DMS53 treated with DMSO at 0.1 percent for 48 hours (cell line): ENCODE measurements at regions not wholly inside any gene's neighbourhood (a gene's known extent, or its start where the extent isn't known, plus 50 kb on each side); places are given as distances from the start of the nearest gene placed in this dataset.

Experiments used
- DNase-seq: peaks from one replicate; lab custom pipeline; 2025; ENCODE audit not compliant: unreplicated experiment; lab: John Stamatoyannopoulos, UW

DNA sequence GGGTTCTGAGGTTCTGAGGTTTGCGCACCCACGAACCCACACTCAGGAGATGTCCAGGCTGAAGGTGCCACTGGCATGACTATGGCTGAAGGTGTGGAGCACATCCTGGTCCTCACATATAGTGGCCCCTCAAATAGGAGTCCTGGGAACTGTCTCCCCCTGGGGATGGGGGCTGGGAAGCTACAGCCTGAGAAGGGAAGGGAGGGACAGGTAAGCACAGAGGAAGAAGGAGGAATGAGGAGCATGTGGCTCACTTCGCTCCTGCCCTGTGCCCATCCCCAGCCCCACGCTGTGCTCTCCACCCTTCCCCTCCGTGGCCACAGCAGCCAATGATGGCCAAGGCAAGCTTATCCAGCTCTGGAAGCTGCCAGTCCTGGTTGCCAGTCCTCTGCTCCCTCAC lies 123.9 kb upstream of the LHX1 start:
- DNase-seq = no peak

DNA sequence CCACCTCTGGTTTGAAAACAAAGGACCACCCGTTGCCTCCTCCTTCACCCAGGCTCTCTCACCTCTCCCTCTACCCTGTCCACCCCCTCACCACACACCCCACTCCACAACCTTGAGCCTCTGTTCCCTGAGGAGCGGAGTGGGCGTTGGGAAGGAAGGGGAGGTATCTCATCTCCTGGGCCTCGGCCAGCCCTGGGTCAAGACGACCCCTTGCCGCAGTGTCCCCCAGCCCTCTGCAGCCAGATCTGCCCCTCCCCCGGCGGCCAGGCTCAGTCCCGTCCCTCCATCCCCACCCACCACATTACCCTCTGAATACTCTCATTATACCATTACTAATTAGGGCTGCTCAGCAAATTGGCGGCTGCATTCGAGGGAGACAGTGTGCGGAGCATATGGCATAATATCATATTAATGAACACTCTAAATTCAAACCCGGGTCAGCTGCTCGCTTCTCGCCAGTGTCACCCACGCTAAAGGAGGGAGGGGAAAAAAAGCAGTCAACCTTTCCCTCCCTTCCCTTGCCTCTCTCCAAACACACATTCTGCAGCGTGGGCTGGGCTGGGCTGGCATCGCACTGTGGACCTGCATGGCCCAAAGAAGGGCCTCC lies 123.2 kb upstream of the LHX1 start:
- no peak for DNase-seq

DNA sequence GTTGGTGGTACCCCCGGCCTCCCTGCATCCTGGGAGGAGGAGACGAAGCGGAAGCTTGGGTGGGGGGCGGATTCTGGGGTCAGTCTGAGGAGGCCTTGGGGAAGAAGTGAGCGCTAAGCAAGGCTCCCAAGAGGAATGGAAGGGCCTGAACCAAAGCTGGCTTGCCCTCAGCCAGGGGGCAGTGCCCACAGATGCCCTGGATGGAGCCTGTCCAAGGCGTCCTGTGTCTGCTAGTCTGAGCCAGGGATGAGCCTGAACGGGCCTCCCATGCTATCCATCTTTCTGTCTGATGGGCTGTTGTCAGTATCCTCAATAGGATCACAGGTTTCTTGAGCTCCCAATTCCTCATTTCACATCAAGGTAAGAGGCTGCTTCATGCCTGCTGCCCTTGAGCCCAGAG lies 122.3 kb upstream of the LHX1 start:
- no peak for DNase-seq

DNA sequence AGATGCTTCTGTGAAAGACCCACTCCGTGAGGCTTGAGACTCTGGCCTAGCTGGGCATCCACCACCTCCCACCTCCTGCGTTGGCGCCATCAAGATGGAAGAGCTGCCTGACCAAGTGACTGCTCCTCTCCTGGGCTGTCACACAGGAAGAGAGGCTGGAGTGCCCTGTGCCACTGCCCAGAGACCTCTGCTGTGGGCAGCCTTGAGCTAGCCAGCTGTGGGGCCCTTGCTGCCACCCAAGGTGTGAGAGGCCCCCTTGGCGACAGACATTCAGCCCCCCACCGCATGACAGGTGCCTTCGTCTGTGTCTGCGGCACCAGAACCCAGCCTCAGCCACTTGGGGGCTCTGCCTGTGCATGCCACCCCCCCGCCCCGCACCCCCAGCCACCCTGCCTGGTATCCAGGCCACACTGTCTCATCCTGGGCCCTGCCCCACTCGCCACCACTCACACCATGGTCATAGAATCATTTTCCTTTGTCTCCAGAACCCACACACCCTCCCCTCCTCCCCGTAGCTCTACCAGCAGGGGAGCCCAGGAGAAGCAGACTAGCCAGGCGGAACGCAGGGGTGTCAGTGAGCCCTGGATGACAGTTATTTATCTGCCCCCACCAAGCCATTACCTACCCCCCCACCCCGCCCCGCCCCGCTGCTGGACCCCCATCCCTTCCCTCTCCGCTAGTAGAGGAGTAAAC lies 120.9 kb upstream of the LHX1 start:
- no peak for DNase-seq

DNA sequence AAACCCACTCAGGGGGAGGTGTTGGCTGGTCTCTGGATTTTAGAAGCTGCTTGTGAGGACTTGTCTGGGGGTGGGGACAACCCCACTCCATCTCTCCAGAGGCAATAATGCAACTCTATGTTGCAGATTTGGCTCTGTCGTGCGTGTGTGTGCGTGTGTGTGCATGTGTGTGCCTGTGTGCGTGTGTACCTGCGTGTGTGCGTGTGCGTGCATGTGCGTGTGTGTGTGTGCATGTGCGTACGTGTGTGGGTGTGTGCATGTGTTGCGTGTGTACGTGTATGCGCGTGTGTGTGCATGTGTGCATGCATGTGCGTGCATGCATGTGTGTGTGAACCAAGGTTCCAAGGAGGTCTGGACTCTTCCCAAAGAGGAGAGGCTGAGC lies 120.4 kb upstream of the LHX1 start:
- DNase-seq = no peak

DNA sequence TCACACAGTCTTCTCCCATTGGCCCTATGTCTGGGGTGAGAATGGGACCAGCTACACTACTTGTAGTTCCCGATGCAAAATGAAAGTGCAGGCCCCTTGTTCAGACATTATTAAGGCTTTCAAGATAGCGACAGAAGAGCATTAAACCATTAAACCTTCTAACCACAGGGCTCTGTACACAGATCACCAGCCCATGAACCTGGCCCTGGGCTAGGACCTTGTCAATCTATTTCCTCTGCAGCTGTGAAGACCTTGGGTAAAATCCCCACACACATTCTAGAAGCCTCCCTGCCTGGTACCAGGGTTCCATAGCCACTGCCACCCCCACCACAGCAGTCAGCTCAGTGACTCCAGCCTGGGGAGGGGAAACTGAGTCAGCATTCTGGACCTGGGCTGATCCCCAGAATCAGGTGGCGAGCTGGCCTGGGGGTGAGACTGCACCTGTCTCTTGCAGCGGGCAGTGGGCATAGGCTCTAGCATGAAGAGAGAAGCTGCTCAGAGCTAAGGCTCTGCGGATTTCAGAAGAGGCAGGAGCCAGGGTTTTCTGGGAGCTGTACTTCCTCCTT lies 119.7 kb upstream of the LHX1 start:
- DNase-seq = no peak

DNA sequence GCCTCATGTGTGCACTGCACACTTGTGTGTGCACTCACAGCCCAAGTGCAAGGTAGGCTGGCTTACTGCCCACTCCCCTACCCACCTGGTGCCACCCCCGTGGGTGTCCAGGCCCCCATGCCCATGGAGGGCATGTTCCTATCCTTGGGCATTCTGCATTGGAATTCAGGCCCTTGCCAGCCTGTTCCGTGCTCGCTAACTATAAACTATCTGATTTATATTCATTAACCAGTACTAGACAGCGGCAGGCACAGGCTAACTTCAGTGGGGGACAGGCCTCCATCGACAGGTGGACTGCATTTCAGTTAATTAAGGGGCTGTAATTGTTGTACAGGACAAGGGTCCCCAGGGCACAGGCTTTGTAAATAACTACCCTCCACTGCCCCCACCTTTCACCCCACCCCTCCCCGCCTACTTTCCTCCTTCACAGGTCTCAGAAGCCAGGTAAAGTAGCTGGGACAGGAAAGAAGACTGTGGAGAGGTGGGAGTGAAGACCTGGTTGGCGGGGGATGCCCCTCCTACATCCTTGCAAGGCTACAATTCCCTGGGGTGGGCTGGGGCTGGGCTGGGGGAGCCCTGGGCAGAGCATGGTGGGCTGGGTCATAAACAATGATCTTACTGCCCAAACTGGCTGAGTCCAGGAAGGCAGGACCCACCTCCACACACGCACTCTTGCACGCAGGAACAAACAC lies 119.0 kb upstream of the LHX1 start:
- DNase-seq = no peak

DNA sequence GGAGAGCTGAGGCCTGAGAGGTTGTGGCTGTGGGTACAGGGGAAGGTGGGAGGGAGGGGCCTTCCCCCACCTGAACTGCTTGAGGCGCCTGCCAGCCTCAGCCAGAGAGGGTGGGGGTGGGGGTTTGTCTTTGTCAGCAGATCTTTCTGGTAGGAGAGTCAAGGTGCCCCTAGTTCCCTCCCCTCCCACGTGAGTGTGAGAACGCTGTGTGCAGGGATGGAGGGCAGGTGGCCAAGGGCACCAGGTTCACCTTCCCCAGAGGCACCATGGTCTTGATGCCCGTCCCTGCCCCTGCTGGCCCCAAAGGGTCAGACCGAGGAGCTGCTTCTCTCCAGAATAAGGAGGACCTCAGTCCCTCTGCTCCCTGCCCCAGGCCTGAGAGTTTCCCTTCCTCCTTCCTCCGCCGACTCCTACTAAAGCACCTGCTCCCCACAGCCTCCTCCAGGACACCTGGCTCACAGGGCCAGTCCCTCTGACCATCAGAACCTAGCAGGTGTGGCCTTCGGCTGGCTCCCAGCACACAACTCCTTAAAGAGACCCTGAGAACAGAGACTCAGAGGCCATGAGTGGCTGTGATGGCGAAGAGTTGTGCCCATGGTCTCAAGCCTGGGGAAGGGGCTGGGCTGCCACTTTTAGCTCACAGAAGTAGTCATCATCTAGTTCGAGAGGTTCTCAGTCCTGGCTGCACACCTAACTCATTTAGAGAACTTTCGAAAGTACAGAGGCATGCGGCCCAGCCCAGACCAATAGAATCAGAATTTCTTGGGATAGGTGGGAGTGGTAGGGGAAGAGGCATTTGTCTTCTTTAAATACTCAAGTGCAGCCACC lies 113.2 kb upstream of the LHX1 start:
- no peak for DNase-seq

DNA sequence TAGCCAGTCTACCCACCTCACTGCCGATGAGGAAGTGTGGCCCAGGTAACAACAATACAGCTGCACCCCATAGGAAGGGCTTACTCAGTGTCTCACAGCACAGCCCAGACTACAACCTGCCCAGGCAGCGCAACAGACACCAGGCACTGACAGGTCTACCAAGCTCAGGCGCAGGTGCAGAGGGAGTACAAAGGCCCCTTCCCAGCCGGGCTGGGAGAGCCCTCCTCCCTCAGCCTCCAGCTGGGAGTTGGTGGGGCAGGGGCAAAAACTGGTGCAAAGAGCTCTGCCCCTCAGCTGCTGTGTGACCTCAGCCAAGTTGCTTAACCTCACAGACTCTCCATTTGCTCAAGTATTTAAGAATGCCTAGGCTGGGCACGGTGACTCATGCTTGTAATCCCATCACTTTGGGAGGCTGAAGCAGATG lies 112.6 kb upstream of the LHX1 start:
- no peak for DNase-seq

DNA sequence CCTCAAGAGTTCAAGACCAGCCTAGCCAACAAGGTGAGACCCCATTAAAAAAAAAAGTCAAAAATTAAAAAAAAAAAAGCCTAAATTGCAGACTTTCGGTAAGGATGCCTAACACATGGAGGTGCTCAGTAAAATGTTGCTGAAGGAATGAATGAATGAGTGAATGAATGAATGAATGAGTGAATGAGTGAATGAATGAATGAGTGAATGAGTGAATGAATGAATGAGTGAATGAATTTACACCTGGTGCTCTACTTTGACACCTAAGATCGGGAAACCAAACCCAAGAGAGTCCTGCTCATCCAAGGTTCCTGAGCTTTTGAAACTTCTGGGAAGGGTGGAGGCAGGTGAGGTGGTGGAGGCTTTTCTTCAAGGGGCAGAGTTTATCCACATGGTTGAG lies 112.2 kb upstream of the LHX1 start:
- no peak for DNase-seq

DNA sequence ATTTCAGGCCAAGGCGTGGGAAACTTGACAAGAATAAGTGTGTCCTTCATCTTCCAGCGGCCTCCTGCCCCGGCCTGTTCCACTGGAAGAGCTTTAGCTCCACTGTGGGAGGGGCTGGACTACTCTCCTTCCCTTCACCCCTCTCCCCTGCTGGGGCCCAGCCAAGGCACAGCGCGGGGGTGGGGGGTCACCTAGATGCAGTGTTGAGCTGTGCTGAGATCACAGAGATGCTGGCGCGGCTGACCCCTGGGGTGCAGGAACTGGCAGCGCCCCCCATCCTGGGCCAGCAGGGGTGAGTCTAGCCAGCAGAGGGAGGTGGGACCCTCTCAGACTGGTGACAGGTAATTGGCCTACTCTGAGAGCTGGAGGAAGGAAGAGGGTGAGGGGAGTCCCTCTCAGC lies 111.8 kb upstream of the LHX1 start:
- no peak for DNase-seq

DNA sequence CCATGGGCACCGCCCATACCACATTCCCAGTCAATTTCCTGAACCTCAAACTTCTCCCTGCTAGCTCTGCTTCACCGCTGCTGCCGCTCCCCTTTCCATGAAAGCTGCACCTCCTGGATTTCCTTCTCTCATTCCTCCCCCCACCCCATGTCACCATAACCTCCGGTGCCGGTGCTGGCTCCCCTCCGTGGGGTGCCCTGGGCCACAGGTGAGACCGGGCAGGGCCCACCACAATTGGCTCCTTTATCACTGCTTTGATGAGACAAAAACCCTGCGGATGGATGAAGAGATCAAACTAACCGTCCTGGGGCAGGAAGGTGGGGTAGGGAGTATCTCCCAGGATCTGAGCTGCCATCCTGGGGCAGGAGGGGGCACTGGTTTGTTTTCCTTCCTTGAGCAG lies 111.3 kb upstream of the LHX1 start:
- no peak for DNase-seq

DNA sequence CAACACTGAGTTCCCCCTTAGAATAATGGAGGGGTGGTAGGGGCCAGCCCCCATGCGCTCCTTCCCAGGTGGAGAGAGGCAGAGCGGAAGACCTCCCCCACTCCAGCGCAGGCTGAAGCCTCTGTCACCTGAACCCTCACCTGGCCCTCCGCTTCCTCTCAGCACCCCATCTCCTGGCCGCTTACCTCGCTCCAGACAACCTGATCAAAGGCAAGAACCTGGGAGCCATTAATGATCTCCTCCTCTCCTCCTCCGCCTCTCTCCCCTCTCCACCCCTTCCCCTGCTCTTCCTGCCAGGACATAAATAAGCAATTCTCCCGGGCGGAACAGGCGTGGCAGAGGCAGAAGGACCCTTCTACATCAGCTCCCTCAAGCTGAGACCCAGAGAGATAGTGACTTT lies 110.2 kb upstream of the LHX1 start:
- no peak for DNase-seq

DNA sequence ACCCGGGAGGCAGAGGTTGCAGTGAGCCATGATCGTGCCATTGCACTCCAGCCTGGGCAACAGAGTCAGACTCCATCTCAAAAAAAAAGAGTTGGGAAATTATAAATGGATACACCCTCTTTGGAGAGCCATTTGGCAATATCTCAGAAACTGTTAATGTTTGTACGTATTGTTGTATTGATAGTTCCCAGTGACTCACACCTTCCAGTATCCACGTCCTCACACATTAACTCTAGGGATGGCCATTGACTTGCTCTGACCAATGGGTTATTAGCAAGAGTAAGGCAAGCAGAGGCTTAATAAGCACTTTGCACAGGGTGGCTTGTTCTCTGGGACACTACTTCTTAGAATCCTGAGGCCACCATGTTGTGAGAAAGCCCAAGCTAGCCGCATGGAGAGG lies 107.6 kb upstream of the LHX1 start:
- DNase-seq = no peak

DNA sequence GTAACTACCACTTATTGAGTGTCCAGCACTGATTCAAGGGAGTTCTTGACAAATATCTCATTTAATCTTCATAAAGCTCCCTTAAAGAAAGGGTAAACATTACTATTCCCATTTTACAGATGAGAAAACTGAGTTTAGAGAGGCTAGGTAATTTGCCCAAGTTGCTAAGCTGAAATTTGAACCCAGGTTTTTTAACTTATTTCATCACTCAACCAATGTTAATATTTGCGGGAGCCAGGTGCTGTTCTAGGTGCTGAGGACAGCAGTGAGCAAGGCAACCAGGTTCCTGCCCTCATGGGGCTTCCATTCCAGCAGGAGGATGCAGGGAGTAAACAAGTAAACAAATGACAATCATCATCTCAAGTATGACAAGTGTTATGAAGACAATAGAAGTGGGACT lies 104.0 kb upstream of the LHX1 start:
- DNase-seq = no peak

DNA sequence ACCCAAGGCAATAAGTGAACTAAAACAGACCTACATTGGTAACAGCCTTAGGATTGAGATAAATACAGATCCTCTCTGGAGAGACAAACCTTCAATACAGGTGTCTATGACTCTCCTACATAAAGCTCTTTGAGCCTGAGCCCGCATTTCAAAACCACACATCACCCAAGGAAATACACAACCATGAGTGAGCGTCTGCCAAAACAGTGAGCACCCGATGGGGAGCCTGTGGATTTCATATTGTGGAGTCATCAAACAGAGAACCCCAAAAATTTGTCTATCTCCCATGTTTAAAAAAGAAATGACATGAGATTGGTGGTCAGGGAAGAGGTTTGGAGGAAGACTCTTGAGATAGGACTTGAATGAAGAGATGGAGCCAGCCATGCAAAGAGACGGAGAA lies 102.2 kb upstream of the LHX1 start:
- no peak for DNase-seq

DNA sequence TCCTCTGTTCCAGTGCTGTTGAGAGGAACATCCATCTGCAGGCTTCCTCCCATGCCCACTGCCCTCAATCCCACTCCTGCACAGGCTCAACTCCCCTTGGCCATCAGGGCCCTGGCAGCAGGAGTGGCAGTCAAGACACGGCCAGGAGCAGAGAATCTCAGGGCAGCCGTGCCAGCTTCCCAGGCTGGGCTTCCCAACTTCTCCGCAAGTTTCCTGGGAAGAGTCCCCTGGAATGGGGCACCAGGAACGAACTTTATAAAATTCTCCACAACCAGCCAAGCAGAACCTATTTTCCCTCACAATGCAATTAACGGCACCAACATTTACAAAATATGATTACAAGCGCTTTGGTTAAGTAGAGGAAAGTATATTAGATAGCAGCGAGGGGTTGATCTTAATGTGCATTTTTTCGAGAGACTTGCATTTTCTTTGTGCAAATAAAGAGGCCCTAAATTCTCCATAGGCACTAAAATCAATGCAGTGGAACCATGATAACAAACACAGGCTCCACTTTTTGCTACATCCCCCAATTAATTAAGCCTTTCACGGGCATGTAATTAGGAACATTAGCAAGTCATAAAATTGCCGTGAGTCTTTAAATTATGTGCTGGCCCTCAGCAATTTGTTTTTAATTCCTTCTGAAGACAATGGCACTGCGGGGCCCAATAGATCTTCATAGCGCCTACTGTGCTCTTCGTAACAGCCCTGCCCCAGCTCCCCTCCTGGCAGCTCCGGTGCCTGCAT lies 99.9 kb upstream of the LHX1 start:
- DNase-seq = no peak

DNA sequence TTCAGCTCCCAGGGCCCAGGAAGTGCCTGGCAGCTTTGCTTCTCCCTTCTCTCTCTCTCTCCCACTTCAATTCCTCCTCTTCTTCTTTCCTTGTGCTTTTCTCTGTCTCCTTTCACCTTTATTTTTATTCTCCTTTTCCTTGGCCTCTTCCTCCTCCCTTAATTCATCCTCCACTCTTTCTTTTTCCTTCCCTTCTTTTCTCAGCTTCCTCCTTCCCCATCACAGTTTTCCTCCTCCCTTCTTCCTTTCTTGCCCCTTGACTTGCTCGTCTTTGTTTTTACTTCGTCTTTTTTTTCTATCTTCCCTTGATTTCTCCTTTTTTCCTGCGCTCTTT lies 99.4 kb upstream of the LHX1 start:
- no peak for DNase-seq

DNA sequence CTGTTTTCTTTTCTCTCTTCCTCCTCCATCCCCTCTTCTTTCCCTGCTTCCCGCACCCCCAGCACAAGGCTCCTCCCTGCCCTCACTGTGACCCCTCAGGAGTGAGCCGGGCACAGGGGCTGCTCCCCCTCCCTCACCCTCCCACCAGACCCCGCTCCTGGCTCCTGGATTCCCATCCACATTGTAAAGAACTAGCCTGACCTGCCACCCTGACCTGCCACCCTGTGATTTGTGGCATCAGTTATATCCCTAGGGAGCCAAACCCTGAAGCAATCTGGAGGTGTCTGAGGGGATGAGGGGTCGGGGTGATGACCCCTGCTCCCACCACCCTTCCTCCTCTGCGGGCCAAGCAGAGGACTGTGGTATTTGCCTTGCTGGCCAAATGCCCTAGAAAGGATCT lies 98.0 kb upstream of the LHX1 start:
- DNase-seq = no peak

DNA sequence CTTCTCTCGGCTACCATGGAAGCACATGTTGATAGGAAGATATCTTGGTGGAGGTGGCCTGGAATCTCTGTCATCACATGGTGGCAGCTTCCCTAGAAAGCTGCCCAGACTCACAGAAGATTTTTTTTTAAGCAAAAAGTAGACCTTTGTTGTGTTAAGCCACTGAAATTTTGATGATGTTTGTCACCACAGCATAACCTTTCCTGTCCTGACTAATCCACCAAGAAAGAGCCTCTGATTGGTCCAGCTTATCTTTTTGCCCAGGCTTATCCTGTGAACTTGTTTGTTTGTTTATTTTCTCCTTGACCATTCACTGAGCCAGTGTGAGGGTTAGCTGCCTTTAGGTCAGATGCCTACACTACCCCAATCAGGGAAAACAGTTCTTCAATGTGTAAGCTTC lies 96.5 kb upstream of the LHX1 start:
- DNase-seq = no peak

DNA sequence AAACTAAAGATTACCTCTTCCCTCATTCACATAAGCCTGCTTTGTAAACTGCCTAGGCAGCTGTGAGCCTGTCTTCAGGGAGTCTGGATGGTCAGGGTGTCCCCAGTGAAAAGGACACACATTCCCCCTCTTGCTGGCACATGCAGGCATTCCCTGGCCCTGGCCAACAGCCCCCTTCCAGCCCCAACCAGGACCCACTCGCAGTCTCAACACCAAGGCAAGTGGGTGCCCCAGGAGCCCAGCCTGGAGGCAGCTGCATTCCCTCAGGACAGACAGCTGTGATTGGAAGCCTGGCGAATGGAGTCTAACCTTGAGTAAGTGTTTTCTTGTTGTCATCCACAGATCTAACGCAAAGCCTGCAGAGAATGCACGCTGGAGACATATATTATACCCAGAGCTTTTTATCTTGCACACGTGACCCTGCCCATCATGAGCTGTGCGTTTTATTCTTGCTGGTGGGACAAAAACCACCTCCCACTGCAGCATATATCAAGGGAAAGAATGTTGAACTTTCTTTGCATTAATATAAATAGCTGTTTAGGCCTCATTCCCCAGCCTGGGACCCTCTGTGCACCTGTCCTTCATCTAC lies 95.0 kb upstream of the LHX1 start:
- no peak for DNase-seq
